GM19455 (cell line): ENCODE measurements at regions not wholly inside any gene's neighbourhood (a gene's known extent, or its start where the extent isn't known, plus 50 kb on each side); places are given as distances from the start of the nearest gene placed in this dataset.

ENCODE experiments used
- ATAC-seq: cut with Tn5 transposase; IDR thresholded peaks from one replicate; pipeline ENCODE4 v1.9.1; 2021; ENCODE audit not compliant: unreplicated experiment

DNA sequence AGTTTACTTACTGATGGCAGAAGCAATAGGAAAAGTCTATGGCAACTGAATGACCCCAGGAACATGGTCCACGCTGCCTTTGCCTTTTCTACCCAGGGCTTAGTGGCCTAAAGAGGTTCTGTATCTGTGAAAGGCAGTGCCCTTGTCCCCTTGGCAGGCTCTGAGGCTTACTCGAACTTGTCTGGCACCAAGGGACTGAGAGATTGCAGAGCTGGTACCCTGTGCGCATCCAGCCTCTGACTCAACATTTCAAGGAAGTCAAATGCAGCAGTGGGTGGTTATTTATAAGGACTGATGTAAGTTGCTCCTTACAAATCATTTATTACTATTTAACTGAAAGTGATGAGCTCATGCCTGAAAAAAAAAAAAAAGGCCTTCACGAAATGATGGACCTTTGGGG lies 299.9 kb upstream of the MYOCD start:
- no peak for ATAC-seq

- ATAC-seq = no peak
These were observed 296.6 kb upstream of the MYOCD start for GRCh38 chr17:12369065-12369464.

- ATAC-seq = no peak
These were observed 289.4 kb upstream of the MYOCD start for GRCh38 chr17:12376276-12376675.

GRCh38 chr17:12386225-12386624 lies 279.5 kb upstream of the MYOCD start:
- ATAC-seq = no peak

- ATAC-seq = no peak
These were observed 277.5 kb upstream of the MYOCD start for GRCh38 chr17:12388226-12388625.

DNA sequence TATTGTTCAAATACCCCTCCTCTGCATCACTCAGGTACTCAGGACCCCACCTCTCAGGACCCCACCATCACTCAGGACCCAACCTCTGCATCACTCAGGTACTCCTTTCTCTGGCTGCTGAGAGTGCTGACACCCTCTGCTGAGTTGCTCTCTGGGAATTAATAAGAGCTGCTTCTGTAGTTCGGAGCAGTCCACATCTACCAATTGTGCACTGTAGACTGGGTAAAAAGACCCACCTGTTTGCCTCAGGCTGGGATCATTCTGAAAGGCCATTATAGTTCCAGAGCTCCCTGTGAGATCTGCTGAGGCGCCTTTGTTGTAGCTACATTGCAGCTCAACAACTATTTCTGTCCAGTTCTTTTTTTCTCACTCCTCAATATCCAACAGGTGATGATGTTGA lies 276.3 kb upstream of the MYOCD start:
- ATAC-seq = no peak

GRCh38 chr17:12390631-12391030 lies 275.1 kb upstream of the MYOCD start:
- no peak for ATAC-seq

- no peak for ATAC-seq
These were observed 274.2 kb upstream of the MYOCD start for GRCh38 chr17:12391468-12391867.

- ATAC-seq = no peak
These were observed 269.8 kb upstream of the MYOCD start for GRCh38 chr17:12395733-12396354.

- ATAC-seq = no peak
These were observed 267.1 kb upstream of the MYOCD start for GRCh38 chr17:12398441-12399051.

DNA sequence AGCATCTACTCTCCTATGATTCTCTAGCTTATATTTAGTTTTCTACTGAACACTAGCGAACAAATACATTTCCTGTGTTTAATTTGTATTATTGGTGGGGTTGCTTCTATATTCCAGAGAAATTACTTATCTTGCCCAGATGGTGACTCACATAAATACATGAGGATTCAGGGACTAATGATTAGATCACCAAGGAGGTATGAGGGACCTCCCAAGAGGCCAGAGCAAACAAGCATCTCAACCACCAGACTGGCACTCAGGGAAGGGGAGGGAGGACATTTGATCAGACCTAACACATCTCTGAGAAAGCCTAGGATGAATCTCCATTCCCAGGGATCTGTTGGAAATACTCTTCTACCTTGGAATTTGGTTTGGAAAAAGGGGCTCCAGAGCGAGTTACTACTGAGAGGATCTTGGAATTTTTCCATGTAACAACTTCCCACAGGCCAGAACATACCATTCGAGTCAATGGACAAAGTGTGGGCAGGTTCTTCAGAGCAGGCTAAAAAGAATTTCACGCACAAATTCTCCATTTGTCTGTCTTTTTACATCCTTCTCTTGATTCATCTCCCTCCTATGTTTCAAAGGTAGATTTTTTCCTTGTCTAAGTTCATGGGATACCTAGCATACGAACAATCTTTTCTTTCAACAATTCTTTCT lies 262.6 kb upstream of the MYOCD start:
- ATAC-seq = no peak

GRCh38 chr17:12403881-12404398 lies 261.8 kb upstream of the MYOCD start:
- ATAC-seq = no peak

DNA sequence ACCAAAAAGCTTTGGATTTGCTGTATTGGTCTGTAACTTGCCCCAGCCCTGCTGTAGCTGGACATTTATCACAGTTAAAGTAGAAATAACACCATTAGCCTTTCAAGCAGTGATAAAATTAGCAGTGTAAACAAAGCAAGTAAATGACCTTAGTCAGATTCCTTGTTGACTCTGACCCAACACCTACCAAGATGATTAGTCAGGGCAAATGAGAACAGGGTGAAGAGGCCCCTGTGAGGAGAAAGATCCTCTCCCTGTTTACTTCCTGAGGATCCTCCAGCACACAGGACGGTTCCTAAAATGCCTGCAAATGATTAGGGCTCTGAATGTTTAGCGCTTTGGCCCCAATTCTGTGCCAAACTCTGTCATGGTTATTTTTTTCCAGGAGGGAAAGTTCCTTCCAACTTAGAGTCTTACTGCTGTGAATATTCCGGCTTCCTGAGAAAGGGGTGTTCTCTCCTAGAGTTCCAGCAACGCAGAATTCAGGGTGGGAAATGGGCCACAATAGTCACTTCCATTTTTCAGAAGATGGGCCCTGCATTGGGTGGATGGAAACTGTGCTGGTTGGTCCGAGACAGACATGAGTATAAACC lies 259.0 kb upstream of the MYOCD start:
- ATAC-seq = no peak

DNA sequence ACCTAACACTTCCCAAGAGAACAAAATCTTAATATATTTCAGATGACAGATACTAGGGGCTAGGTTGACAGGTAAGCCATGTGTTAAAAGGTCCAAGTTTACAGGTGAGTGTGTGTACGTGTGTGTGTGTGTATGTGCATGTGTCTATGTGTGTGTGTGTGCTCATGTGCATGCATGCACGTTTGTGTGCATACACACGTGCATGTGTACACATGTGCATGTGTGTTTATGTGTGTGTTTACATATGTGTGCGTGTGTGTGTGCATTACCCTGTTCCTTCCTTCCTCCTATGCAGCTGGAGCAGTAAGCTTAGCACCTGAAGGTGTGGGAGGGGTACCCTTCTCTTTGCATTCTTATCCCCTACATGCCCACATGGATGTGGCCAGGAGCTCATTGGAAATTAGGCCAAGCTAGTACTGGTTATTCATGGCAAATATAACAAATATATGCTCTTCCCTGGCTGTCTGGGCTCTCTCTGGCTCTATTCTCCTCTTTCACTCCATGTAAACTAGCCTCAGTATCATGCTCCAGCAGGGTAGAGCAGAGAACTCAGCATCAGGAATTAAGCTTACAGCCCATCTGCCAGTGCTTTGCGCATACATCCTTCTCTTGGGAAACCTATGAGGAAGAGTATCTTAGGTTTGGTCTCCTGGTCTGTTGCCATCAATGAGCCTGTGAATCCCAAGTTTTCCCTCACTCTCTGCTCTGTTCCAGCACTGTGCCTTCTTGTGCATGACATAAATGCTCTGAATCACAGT lies 258.0 kb upstream of the MYOCD start:
- ATAC-seq = no peak

DNA sequence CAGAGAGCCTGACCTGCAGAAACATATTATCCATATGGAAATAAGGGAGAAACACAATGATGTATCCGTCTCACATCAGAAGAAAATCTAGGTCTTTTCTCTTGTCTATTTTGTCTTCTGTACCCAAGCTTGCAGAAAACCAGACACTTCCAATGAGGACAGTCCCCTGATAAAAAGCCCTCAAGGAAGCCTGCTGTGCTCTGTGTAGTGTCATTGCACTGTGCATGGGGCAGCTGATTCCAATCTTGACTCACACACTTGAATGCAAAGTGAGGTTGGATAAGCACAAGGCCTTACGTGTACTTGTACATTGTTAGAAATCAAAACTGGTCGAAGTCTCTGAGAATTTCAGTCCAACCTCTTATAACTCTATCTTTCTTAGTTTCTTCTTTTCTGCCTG lies 256.6 kb upstream of the MYOCD start:
- ATAC-seq = no peak

DNA sequence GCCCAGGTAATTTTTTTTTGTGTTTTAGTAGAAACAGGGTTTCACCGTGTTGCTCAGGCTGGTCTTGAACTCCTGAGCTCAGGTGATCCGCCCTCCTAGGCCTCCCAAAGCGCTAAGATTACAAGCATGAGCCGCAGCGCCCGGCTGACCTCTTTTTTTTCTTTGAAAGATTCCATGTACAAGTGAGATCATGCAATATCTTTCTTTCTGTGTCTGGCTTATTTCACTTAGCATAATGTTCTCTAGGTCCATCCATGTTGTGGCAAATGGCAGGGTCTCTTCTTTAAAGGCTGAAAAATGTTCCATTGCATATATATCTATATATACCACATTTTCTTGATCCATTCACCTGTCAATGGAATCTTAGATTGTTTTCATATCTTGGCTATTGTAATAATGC lies 255.0 kb upstream of the MYOCD start:
- ATAC-seq = no peak

DNA sequence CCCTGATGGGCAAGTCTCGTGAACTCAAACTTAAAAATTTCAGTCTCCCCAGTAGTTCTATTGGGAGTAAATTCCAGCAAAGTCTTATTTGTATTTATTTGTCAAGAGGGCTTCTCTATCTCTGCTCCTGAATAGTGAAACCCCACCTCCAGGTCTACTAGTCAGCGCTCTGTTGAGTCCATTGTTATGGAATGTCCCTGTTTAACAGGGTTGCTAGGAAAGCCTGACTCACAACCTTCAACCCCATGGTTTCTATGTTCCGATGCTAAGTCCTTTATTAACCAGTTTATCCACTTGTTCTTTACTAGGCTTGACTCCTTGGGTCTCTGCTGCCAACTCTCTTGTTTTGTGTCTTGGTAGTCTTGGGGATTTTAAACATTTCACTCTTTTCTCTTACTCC lies 250.7 kb upstream of the MYOCD start:
- ATAC-seq = no peak

GRCh38 chr17:12421077-12421476 lies 244.6 kb upstream of the MYOCD start:
- ATAC-seq = no peak

DNA sequence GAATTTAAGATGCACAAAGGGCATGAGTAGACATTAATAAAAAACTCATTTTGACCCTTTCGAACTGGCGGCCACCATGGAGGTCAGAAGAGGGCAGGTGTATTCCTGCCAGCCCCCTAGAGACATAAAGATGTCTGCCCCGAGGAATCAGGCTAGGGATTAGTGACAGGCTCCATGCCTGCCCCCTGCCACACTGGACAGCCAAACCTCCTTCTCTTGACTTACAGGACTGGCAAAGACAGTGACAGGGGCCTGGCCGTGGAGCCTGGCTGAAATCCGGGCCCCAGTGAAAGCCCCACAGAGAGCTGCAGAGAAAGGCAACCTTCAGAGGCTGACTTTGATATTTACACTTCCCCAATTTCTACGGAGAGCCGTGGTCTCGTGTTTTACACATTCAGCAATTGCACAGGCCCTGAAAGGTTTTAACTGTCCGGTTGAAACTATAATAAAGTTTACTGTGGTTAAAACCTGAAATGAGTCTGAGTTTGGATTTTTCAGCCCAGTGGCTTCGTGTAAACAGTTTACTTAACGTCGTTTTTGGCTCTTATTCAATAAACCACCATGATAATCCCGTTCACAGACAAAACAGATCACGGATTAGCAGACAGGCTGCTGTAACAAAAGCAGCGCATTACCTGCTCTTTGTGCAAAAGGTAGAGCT lies 243.9 kb upstream of the MYOCD start:
- peak; percentile 50 for ATAC-seq

DNA sequence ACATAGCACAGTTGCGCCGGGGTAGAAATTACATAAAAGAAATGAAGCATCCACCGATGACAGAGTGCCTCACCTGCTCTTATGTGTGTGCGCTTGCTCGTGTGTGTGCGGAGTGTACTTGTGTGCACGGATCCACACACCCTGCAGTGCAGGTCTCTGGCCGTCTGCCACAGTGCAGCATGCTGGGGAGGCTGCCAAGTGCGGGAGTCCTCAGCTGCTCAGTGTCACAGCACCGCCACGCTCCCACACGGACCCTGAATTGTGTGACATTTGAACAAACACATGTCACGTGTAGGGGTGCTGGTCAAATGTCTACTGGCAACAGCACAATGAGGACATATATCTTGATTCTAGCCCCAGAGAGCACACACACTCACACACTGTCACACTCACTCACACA lies 243.0 kb upstream of the MYOCD start:
- no peak for ATAC-seq

GRCh38 chr17:12423337-12423736 lies 242.4 kb upstream of the MYOCD start:
- ATAC-seq = no peak
